Chondrocyte (in vitro differentiated cells): ENCODE measurements at regions not wholly inside any gene's neighbourhood (a gene's known extent, or its start where the extent isn't known, plus 50 kb on each side); places are given as distances from the start of the nearest gene placed in this dataset.

ENCODE experiments used
- DNase-seq: peaks from one replicate; pipeline ENCODE4 v3.0.0; 2021; ENCODE audit warnings: mixed read lengths, low spot score
- H3K27ac Mint-ChIP-seq: one replicate; pipeline ENCODE4 v1.8.0; 2021; ENCODE audit warnings: mild to moderate bottlenecking, moderate library complexity, mixed read lengths; ENCODE audit not compliant: unreplicated experiment
- H3K27me3 Mint-ChIP-seq: 2 replicates; pipeline ENCODE4 v1.8.0; 2021; ENCODE audit warnings: low read depth, mixed read lengths
- H3K36me3 Mint-ChIP-seq: 2 replicates; pipeline ENCODE4 v1.8.0; 2021; ENCODE audit warnings: low read depth, mixed read lengths
- H3K4me1 Mint-ChIP-seq: 2 replicates; pipeline ENCODE4 v1.8.0; 2021; ENCODE audit warnings: low read depth, mild to moderate bottlenecking, mixed read lengths
- H3K4me3 Mint-ChIP-seq: one replicate; pipeline ENCODE4 v1.8.0; 2021; ENCODE audit warnings: mild to moderate bottlenecking, moderate library complexity, mixed read lengths; ENCODE audit not compliant: unreplicated experiment
- H3K9me3 Mint-ChIP-seq: 2 replicates; pipeline ENCODE4 v1.8.0; 2021; ENCODE audit warnings: low read depth, mixed read lengths
- CTCF ChIP-seq: fragments of 200-600 bp; sonication (generic); IDR thresholded peaks from 2 replicates; pipeline ENCODE4 v1.5.0; 2021; ENCODE audit warnings: antibody characterized with exemption, mild to moderate bottlenecking, moderate library complexity

DNA sequence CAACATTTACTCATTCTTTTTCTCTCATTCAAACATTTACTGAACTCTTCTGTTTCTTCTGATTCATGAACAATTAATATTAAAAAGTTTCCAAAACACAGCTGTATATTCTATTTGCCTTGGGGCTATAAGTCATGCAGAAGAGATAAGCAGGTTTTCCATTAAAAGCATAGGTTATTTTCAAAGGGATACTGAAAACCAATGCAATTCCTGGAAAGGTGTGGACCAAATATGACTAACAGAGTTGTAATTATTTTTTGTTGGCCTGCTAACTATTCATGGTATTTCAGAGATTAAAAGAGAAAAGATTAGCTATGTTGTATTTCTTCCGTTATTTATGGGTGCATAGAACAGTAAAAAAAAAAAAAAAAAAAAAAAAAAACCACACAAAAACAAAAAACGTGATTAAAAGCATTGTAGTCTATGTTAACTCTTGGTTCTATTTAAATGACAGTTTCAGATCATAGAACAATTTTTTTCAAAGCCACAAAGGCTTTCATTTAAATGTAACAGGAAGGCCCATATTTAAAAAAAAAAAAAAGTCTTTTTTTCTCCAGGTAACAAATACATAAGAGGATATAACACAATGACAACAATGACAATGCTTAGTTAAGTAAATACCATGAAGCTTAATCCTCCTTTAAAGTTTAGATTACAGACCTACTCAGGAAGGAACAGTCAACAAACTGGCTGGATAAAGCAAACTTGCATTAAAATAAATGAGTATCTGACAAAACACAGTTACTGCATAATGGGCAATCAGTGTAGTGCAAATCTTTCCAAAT, 1042.9 kb downstream of the GATA3 start:
- no peaks in the 10 kb centered on the region for H3K27me3 Mint-ChIP-seq
- no peaks in the 10 kb centered on the region for H3K9me3 Mint-ChIP-seq
- no peak overlapping the region for H3K4me3 Mint-ChIP-seq
- no peaks in the 10 kb centered on the region for H3K36me3 Mint-ChIP-seq
- no peaks in the 10 kb centered on the region for H3K4me1 Mint-ChIP-seq
- TF ChIP-seq CTCF: no peak
- no peak overlapping the region for H3K27ac Mint-ChIP-seq
- DNase-seq: no peak

DNA sequence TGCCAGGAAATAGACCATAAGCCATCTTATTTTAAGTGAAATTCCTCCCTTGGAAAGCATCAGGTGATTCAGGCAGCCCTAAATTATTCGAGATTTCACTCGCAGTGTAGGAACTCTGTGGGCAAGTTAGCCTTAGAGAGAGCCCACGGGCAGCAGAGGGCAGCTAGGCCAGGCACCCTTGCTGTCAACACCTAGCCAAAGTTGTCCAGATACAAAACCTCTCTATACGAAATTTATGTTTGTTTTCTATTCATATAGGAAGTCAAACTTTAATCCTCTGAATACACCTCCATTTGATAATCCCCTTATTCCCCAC, 1043.5 kb downstream of the GATA3 start:
- H3K36me3 Mint-ChIP-seq: no peaks in the 10 kb centered on the region
- no peaks in the 10 kb centered on the region for H3K9me3 Mint-ChIP-seq
- no peak overlapping the region for H3K4me3 Mint-ChIP-seq
- no peaks in the 10 kb centered on the region for H3K27me3 Mint-ChIP-seq
- H3K4me1 Mint-ChIP-seq: no peaks in the 10 kb centered on the region
- no peak for TF ChIP-seq CTCF
- H3K27ac Mint-ChIP-seq: no peak overlapping the region
- DNase-seq: no peak

- no peaks in the 10 kb centered on the region for H3K9me3 Mint-ChIP-seq
- no peak overlapping the region for H3K4me3 Mint-ChIP-seq
- no peak for DNase-seq
- TF ChIP-seq CTCF: no peak
- no peaks in the 10 kb centered on the region for H3K4me1 Mint-ChIP-seq
- no peaks in the 10 kb centered on the region for H3K36me3 Mint-ChIP-seq
- H3K27ac Mint-ChIP-seq: no peak overlapping the region
- peaks cover 11% of the 10 kb centered on the region for H3K27me3 Mint-ChIP-seq
Observed at GRCh38 chr10:9102026-9102425, 1047.5 kb downstream of the GATA3 start.

GRCh38 chr10:9103301-9103700, 1048.8 kb downstream of the GATA3 start:
- no peak overlapping the region for H3K4me3 Mint-ChIP-seq
- TF ChIP-seq CTCF: no peak

DNA sequence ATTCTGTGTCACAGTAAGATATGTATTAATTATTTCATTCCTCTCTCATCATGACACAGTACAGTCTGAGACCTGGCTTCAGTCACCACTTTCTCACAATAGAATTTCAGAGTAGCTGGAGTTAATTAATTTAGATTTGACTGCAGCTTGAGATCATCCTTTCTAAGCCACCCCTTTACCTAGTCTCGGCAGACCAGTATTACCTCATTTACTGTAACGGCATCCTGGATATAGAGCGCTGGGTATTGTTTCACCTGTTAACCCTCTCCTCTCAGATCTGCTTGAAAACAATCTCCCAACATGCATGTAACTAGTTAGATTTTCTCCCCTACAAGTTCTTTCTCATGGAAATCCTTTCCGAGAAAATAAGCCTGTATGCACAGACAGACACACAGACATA, 1057.5 kb downstream of the GATA3 start:
- Mint-ChIP-seq H3K27ac (no peak overlapping the region), H3K27me3 (peaks cover 2% of the 10 kb centered on the region), H3K9me3 (no peaks in the 10 kb centered on the region), H3K4me1 (no peaks in the 10 kb centered on the region), H3K4me3 (no peak overlapping the region), H3K36me3 (no peaks in the 10 kb centered on the region)
- DNase-seq: no peak
- TF ChIP-seq CTCF: no peak

More at GRCh38 chr10:9103301-9103700, 1048.8 kb downstream of the GATA3 start:
- Mint-ChIP-seq H3K4me1 (no peaks in the 10 kb centered on the region), H3K9me3 (no peaks in the 10 kb centered on the region), H3K36me3 (no peaks in the 10 kb centered on the region), H3K27me3 (peaks cover 13% of the 10 kb centered on the region), H3K27ac (no peak overlapping the region)
- no peak for DNase-seq
